Mesenchymal stem cell (in vitro differentiated cells and primary cell): ENCODE measurements at regions not wholly inside any gene's neighbourhood (a gene's known extent, or its start where the extent isn't known, plus 50 kb on each side); places are given as distances from the start of the nearest gene placed in this dataset.

Source experiments
- DNase-seq: peaks from one replicate; pipeline ENCODE4 v3.0.0-alpha.2; 2013
- H2AFZ ChIP-seq: one replicate; pipeline ENCODE4 v1.6.1; 2013; ENCODE audit warnings: low read depth, mild to moderate bottlenecking, control low read depth, inconsistent platforms, low read length, moderate library complexity
- H2AK5ac ChIP-seq: 2 replicates; pipeline ENCODE4 v1.6.1; 2013; ENCODE audit warnings: low read length, moderate library complexity, mild to moderate bottlenecking, inconsistent platforms; ENCODE audit not compliant: severe bottlenecking
- H2BK120ac ChIP-seq: one replicate; pipeline ENCODE4 v1.6.1; 2013; ENCODE audit warnings: low read depth, mild to moderate bottlenecking, inconsistent platforms, low read length, moderate library complexity
- H2BK12ac ChIP-seq, 2 experiments: one replicate each; pipeline ENCODE4 v1.6.1; 2013; ENCODE audit warnings: inconsistent platforms in 2 of 2, low read length in 2 of 2, mild to moderate bottlenecking in 2 of 2, moderate library complexity in 2 of 2, control low read depth in 1 of 2
- H2BK15ac ChIP-seq: one replicate; pipeline ENCODE4 v1.6.1; 2013; ENCODE audit warnings: mild to moderate bottlenecking, low read depth, inconsistent platforms; ENCODE audit not compliant: poor library complexity, severe bottlenecking
- H2BK5ac ChIP-seq: 2 replicates; pipeline ENCODE4 v1.6.1; 2013; ENCODE audit warnings: low read depth, mild to moderate bottlenecking, low read length, control low read depth, inconsistent platforms; ENCODE audit not compliant: poor library complexity, severe bottlenecking
- H3K14ac ChIP-seq, 2 experiments: one replicate each; pipeline ENCODE4 v1.6.1; 2013; ENCODE audit warnings: inconsistent platforms in 2 of 2, low read length in 2 of 2, control low read depth in 1 of 2, mild to moderate bottlenecking in 1 of 2, moderate library complexity in 1 of 2
- H3K18ac ChIP-seq, 2 experiments: one replicate each; pipeline ENCODE4 v1.6.1; 2013; ENCODE audit warnings: inconsistent platforms in 2 of 2, low read length in 2 of 2, control low read depth in 1 of 2, low read depth in 1 of 2, mild to moderate bottlenecking in 1 of 2
- H3K23ac ChIP-seq, 2 experiments: one replicate each; pipeline ENCODE4 v1.6.1; 2013; ENCODE audit warnings: inconsistent platforms in 2 of 2, low read length in 2 of 2, mild to moderate bottlenecking in 2 of 2, moderate library complexity in 2 of 2, control low read depth in 1 of 2
- H3K27ac ChIP-seq: 2 replicates; pipeline ENCODE4 v1.5.1; 2013; ENCODE audit warnings: mild to moderate bottlenecking, moderate library complexity, low read length, control low read depth, inconsistent platforms; ENCODE audit not compliant: poor library complexity, severe bottlenecking
- H3K27me3 ChIP-seq, 2 experiments: 2 replicates each; pipeline versions ENCODE4 v1.6.1 to v1.7.0; 2013; ENCODE audit warnings: low read length in 2 of 2, mild to moderate bottlenecking in 2 of 2, moderate library complexity in 2 of 2, control low read depth in 1 of 2, inconsistent platforms in 1 of 2; ENCODE audit not compliant: control insufficient read depth in 1 of 2, insufficient read depth in 1 of 2
- H3K36me3 ChIP-seq, 2 experiments: 2 replicates each; pipeline versions ENCODE4 v1.6.1 to v1.7.0; 2013; ENCODE audit warnings: low read length in 2 of 2, control low read depth in 1 of 2, inconsistent platforms in 1 of 2, low read depth in 1 of 2, mild to moderate bottlenecking in 1 of 2; ENCODE audit not compliant: insufficient read depth in 2 of 2, control insufficient read depth in 1 of 2
- H3K4ac ChIP-seq, 2 experiments: one replicate each; pipeline ENCODE4 v1.6.1; 2013; ENCODE audit warnings: inconsistent platforms in 2 of 2, low read length in 2 of 2, mild to moderate bottlenecking in 2 of 2, moderate library complexity in 2 of 2, control low read depth in 1 of 2, low read depth in 1 of 2
- H3K4me1 ChIP-seq: 2 replicates; pipeline ENCODE4 v1.6.1; 2013; ENCODE audit warnings: low read depth, low read length, control low read depth; ENCODE audit not compliant: control insufficient read depth, insufficient read depth
- H3K4me2 ChIP-seq: 2 replicates; pipeline ENCODE4 v1.6.1; 2013; ENCODE audit warnings: low read length, mild to moderate bottlenecking, inconsistent platforms; ENCODE audit not compliant: poor library complexity, severe bottlenecking
- H3K4me3 ChIP-seq, 2 experiments: 2 replicates each; pipeline versions ENCODE4 v1.5.1 to v1.7.0; 2013; ENCODE audit warnings: low read length in 2 of 2, mild to moderate bottlenecking in 2 of 2, control low read depth in 1 of 2, low read depth in 1 of 2; ENCODE audit not compliant: insufficient read depth in 1 of 2
- H3K79me1 ChIP-seq: replicated peaks from 2 replicates; pipeline ENCODE4 v1.6.1; 2013; ENCODE audit warnings: mild to moderate bottlenecking, control low read depth, low read length, inconsistent platforms; ENCODE audit not compliant: poor library complexity, severe bottlenecking
- H3K9ac ChIP-seq: 2 replicates; pipeline ENCODE4 v1.7.0; 2013; ENCODE audit warnings: mild to moderate bottlenecking, low read length, moderate library complexity
- H3K9me3 ChIP-seq: 2 replicates; pipeline ENCODE4 v1.7.0; 2013; ENCODE audit warnings: mild to moderate bottlenecking, low read length; ENCODE audit not compliant: control insufficient read depth
- H4K8ac ChIP-seq: one replicate; pipeline ENCODE4 v1.6.1; 2013; ENCODE audit warnings: inconsistent platforms, mild to moderate bottlenecking, low read length, moderate library complexity
- H4K91ac ChIP-seq: one replicate; pipeline ENCODE4 v1.6.1; 2013; ENCODE audit warnings: mild to moderate bottlenecking, low read length, inconsistent platforms
- WGBS: methylation state at CpG from one replicate; pipeline ENCODE4 v1.1.7; 2013; ENCODE audit warnings: mixed read lengths; 5-methylcytosine and 5-hydroxymethylcytosine counted together

DNA sequence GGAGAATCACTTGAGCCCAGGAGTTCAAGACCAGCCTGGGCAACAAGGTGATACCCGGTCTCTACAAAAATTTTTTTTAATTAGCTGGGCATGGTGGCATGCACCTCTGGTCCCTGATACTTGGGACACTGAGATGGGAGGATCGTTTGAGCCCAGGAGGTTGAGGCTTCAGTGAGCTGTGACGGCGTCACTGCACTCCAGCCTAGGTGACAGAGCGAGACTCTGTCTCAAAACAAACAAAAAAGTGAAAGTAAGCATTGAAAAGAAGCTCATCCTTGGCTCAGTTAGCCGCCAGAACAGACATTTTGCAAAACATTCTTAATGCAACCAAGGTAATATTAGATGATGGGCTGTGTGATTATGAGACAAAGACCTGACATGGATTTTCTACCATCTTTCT, 223.3 kb upstream of the VCX3A start:
- no peak overlapping the region for H3K14ac ChIP-seq
- no peak overlapping the region for H2BK120ac ChIP-seq
- no peak for DNase-seq
- H3K36me3 ChIP-seq, result no peaks in the 10 kb centered on the region
- H2BK15ac ChIP-seq, result no peak overlapping the region
- H2AFZ ChIP-seq, result no peak overlapping the region
- H3K23ac ChIP-seq, result no peak overlapping the region
- H3K27me3 ChIP-seq, result no peaks in the 10 kb centered on the region
- WGBS, result 84% methylated on average over 2 of the region's 6 CpGs
- peaks cover 51% of the 10 kb centered on the region for H3K9me3 ChIP-seq
- H2BK5ac ChIP-seq, result no peak overlapping the region
- no peaks in the 10 kb centered on the region for H3K4me1 ChIP-seq
- H3K4me3 ChIP-seq, result no peak overlapping the region
- no peak overlapping the region for H3K4me2 ChIP-seq
- no peak overlapping the region for H2AK5ac ChIP-seq
- H2BK12ac ChIP-seq, result no peak overlapping the region
- H4K8ac ChIP-seq, result no peak overlapping the region
- no peak overlapping the region for H4K91ac ChIP-seq
- H3K18ac ChIP-seq, result no peak overlapping the region
- H3K27ac ChIP-seq, result no peak overlapping the region
- H3K4ac ChIP-seq, result no peak overlapping the region
- H3K9ac ChIP-seq, result no peak overlapping the region
- H3K79me1 ChIP-seq, result no peaks in the 10 kb centered on the region

DNA sequence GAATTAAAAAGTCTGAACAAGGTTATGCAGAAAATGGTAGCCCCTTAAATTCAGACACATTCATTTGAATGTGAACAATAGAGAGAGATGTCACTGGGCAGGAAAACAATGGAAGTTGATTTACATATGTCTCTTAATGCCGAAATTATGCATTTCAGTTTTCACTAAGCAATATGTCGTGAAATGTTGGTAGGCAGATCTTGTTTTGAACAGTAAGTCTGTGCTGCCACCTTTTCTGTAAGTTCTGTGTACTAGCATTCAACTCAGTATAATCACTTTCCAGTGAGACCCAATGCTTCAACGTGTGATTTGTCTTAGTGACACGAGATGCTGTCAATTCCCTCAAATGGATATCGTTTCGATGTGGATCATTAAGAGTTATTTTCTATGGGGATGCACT, 222.7 kb upstream of the VCX3A start:
- H3K79me1 ChIP-seq, result no peaks in the 10 kb centered on the region
- no peak overlapping the region for H3K4me2 ChIP-seq
- H3K9me3 ChIP-seq, result peaks cover 53% of the 10 kb centered on the region
- no peak overlapping the region for H3K14ac ChIP-seq
- no peak overlapping the region for H3K4me3 ChIP-seq
- H3K9ac ChIP-seq, result no peak overlapping the region
- no peak overlapping the region for H3K27ac ChIP-seq
- no peak overlapping the region for H2AFZ ChIP-seq
- H2AK5ac ChIP-seq, result no peak overlapping the region
- no peak overlapping the region for H2BK12ac ChIP-seq
- 90% methylated on average over 2 of the region's 6 CpGs for WGBS
- no peak overlapping the region for H2BK5ac ChIP-seq
- H3K27me3 ChIP-seq, result no peaks in the 10 kb centered on the region
- H3K36me3 ChIP-seq, result no peaks in the 10 kb centered on the region
- H3K18ac ChIP-seq, result no peak overlapping the region
- H3K4me1 ChIP-seq, result no peaks in the 10 kb centered on the region
- no peak overlapping the region for H2BK15ac ChIP-seq
- no peak overlapping the region for H2BK120ac ChIP-seq
- H3K4ac ChIP-seq, result no peak overlapping the region
- no peak overlapping the region for H4K8ac ChIP-seq
- H3K23ac ChIP-seq, result no peak overlapping the region
- DNase-seq, result no peak
- H4K91ac ChIP-seq, result no peak overlapping the region

DNA sequence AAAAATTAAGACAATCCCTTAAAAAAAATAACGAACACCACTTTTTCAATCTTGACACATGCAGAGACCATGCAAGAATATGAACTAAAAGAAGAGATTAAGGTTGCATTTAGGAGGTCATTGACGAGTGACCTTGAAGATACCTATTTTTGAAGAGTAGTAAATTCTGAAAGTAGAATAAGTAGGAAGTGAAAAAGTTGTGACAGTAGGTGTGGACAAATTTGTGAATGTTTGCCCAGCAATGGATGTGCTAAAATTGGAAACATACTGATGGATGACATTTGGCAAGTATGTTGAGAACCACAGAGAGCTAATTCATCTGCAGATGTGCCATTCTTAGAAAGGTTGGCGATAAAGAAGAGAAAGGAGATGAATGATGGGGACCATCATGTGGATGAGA, 213.7 kb upstream of the VCX3A start:
- H3K23ac ChIP-seq, result no peak overlapping the region
- no peaks in the 10 kb centered on the region for H3K36me3 ChIP-seq
- H3K27ac ChIP-seq, result no peak overlapping the region
- 72% methylated on average over 2 of the region's 3 CpGs for WGBS
- no peak overlapping the region for H3K4ac ChIP-seq
- H3K4me1 ChIP-seq, result no peaks in the 10 kb centered on the region
- H2BK5ac ChIP-seq, result no peak overlapping the region
- no peaks in the 10 kb centered on the region for H3K79me1 ChIP-seq
- no peaks in the 10 kb centered on the region for H3K27me3 ChIP-seq
- H4K8ac ChIP-seq, result no peak overlapping the region
- H2AK5ac ChIP-seq, result no peak overlapping the region
- no peak for DNase-seq
- no peak overlapping the region for H2BK15ac ChIP-seq
- no peak overlapping the region for H3K14ac ChIP-seq
- H2BK120ac ChIP-seq, result no peak overlapping the region
- H2AFZ ChIP-seq, result no peak overlapping the region
- H3K9ac ChIP-seq, result no peak overlapping the region
- H3K9me3 ChIP-seq, result peaks cover 30% of the 10 kb centered on the region
- H3K4me2 ChIP-seq, result no peak overlapping the region
- H4K91ac ChIP-seq, result no peak overlapping the region
- H3K4me3 ChIP-seq, result no peak overlapping the region
- no peak overlapping the region for H3K18ac ChIP-seq
- no peak overlapping the region for H2BK12ac ChIP-seq

DNA sequence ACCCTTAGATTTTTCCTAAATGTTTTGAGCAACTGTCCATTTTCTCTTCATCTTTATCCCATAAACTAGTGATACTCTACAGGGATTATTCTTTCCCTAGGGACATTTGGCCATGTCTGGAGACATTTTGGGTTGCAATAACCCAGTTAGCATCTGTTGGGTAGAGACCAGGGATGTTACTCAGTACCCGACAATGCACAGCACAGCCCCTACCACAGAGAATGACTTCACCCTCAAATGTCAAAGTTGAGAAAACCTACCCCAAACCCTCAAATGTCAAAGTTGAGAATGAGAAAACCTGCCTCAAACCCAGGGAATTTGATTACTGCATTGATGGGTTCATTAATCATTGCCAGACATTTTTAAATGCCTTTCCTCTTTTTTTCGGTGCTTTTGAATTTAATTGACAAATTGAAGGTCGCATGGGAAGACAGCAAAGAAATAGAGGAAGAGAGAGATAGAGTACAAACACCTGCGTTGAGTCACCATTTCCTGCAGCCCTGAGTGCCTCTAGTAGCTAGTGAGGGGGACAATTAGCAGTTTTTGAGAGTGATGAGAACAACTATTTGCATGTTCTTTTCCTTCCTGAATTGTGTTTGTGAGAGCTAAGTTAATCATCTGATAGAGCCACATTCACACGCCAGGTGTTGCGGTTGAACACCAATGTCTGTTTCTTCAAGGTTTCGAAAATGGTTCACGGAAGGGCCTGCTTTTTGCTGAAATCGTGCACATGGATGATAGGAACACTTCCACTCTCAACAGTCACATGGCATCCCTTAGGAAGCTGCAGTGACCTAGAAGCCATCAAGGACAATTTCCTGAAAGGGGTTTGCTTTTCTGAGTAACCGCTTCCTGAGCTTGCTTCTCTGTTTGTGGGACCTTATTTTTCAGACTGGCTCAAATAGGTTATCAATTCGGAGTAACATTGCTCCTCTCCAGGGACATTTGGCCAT, 203.9 kb upstream of the VCX3A start:
- no peaks in the 10 kb centered on the region for H3K27me3 ChIP-seq
- H2AK5ac ChIP-seq, result no peak overlapping the region
- WGBS, result 85% methylated on average over 9 of the region's 11 CpGs
- no peaks in the 10 kb centered on the region for H3K79me1 ChIP-seq
- H2BK120ac ChIP-seq, result no peak overlapping the region
- no peak overlapping the region for H3K18ac ChIP-seq
- no peak overlapping the region for H3K4me3 ChIP-seq
- H3K4me1 ChIP-seq, result no peaks in the 10 kb centered on the region
- H3K9ac ChIP-seq, result no peak overlapping the region
- H2AFZ ChIP-seq, result no peak overlapping the region
- no peak overlapping the region for H2BK5ac ChIP-seq
- no peak overlapping the region for H4K8ac ChIP-seq
- H4K91ac ChIP-seq, result no peak overlapping the region
- H3K27ac ChIP-seq, result no peak overlapping the region
- no peaks in the 10 kb centered on the region for H3K36me3 ChIP-seq
- H3K9me3 ChIP-seq, result peaks cover 3% of the 10 kb centered on the region
- no peak overlapping the region for H3K23ac ChIP-seq
- no peak overlapping the region for H2BK12ac ChIP-seq
- H3K4me2 ChIP-seq, result no peak overlapping the region
- no peak overlapping the region for H2BK15ac ChIP-seq
- H3K14ac ChIP-seq, result no peak overlapping the region
- H3K4ac ChIP-seq, result no peak overlapping the region
- no peak for DNase-seq
